ENCODE measurements at regions not wholly inside any gene's neighbourhood (a gene's known extent, or its start where the extent isn't known, plus 50 kb on each side); places are given as distances from the start of the nearest gene placed in this dataset.

DNA sequence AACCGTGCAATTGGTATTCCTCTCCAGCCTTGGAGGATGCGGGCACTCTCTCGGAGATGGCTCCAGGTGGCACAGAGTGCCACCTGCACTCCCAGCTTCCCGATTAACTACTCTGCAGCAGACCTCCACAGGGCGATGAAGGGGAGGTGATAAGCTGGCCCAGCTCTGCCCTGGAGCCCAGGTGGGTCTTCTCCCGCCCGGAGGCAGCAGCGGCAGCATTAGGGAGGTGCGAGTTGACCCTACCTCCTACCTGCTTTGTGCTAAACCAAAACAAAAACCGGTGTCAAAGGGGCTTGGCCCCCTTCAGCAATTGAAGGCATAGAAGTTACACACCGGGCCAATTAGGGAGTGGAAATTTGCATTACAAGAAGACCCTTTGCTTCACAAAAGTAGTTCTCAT lies 137.4 kb upstream of the MAMLD1 start:
- TF ChIP-seq POLR2AphosphoS5 (IDR thresholded peaks at IDR 0.05; ENCODE audit: low read depth, low read length) (no peak), POLR2A (IDR thresholded peaks at IDR 0.05; ENCODE audit: low read depth, low read length) (no peak), TAF1 (IDR thresholded peaks at IDR 0.05; ENCODE audit: low read depth, low read length) (no peak), SPI1 (IDR thresholded peaks at IDR 0.05; ENCODE audit: low read depth, low read length) (no peak), POU2F2 (IDR thresholded peaks at IDR 0.05; ENCODE audit: low read depth, low read length) (no peak)
